Epithelial cell of esophagus (primary cell): ENCODE measurements at regions not wholly inside any gene's neighbourhood (a gene's known extent, or its start where the extent isn't known, plus 50 kb on each side); places are given as distances from the start of the nearest gene placed in this dataset.

Source experiments
- DNase-seq: peaks from one replicate; pipeline ENCODE4 v3.0.0; 2010; ENCODE audit warnings: low read depth
- H3K4me3 ChIP-seq: 2 replicates; pipeline ENCODE4 v1.5.1; 2011; ENCODE audit warnings: mild to moderate bottlenecking, low read length, control low read depth
- CTCF ChIP-seq: IDR thresholded peaks from 2 replicates; pipeline ENCODE4 v1.5.1; 2011; ENCODE audit warnings: low read depth, mild to moderate bottlenecking, low read length, control low read depth, inconsistent platforms; ENCODE audit not compliant: insufficient read depth; ENCODE audit errors: missing control alignments

GRCh38 chr21:43276811-43277210 lies 108.0 kb downstream of the CRYAA start:
- TF ChIP-seq CTCF = no peak
- no peak for DNase-seq

DNA sequence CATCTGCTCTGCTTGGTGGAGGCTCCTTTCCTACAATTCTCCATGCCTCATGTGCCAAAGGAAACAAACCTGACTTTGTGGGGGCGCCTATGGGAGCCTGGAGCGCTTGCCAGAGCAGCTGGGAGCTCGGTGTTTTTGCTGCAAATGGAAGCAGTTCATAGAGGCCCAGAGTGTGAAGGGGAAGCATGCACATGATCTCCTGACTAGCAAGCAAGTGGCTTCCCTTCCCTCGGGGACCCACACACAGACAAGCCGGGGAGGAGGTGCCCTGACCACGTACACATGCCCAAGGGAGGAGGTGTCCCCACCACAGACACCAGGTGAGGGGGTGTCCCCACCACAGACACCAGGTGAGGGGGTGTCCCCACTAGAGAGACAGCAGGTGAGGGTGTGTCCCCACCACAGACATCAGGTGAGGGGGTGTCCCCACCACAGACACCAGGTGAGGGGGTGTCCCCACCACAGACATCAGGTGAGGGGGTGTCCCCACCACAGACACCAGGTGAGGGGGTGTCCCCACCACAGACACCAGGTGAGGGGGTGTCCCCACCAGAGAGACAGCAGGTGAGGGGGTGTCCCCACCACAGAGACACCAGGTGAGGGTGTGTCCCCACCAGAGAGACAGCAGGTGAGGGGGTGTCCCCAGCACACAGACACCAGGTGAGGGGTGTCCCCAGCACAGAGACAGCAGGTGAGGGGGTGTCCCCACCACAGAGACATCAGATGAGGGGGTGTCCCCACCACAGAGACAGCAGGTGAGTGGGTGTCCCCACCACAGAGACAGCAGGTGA lies 106.8 kb downstream of the CRYAA start:
- no peak overlapping the region for H3K4me3 ChIP-seq
- DNase-seq = no peak
- TF ChIP-seq CTCF = no peak

More at GRCh38 chr21:43276811-43277210, 108.0 kb downstream of the CRYAA start:
- no peak overlapping the region for H3K4me3 ChIP-seq

DNA sequence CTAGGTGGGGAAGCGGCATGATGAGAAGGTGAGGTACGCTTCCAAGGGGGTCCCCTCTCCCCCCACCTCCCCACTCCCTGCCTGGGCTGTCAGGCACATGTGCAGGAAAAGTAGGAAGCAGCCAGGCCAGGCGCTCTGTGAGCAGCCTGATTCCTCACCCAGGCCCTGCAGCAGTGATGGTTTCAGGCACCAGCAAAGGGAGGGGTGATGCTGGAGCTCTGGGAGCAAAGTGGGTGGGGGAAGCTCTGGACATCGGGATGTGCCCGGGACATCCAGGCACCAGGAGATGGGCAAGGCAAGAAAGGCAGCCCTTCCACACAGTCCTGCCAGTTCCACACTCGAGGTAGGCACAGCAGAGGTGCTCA lies 106.1 kb downstream of the CRYAA start:
- DNase-seq = no peak
- H3K4me3 ChIP-seq = no peak overlapping the region
- TF ChIP-seq CTCF = no peak

GRCh38 chr21:43274022-43274945 lies 105.5 kb downstream of the CRYAA start:
- H3K4me3 ChIP-seq = no peak overlapping the region
- no peak for TF ChIP-seq CTCF
- no peak for DNase-seq

DNA sequence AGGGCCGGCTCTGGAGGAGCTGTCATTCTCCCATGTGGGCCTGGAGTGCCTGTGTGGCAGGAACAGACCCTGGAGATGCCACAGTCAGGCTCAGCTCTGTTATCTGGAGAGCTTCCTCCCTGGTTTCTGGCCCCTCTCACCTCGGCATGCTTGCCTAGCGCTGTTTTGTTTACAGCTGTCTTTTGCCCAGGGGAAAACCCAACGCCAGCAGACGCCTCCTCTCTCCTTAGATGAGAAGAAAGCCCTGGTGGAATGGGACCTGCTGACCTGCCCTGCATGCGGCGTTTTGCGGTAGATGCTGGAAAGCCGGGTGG lies 104.9 kb downstream of the CRYAA start:
- no peak for DNase-seq
- H3K4me3 ChIP-seq = no peak overlapping the region
- TF ChIP-seq CTCF = no peak

GRCh38 chr21:43273016-43273707 lies 104.4 kb downstream of the CRYAA start:
- no peak for TF ChIP-seq CTCF
- no peak for DNase-seq

More at GRCh38 chr21:43273016-43273707, 104.4 kb downstream of the CRYAA start:
- H3K4me3 ChIP-seq = no peak overlapping the region
